DLD1 (cell line): ENCODE measurements at regions not wholly inside any gene's neighbourhood (a gene's known extent, or its start where the extent isn't known, plus 50 kb on each side); places are given as distances from the start of the nearest gene placed in this dataset.
"Not testable (repeated sequence)": the region's sequence is repeated elsewhere in the genome, so short reads cannot be mapped to it uniquely, and the experiment has no call there.

ENCODE experiments used
- in situ Hi-C: cut with HindIII; loops from 2 replicates; pipeline ENCODE4 v1.10.0; 2017; ENCODE audit warnings: low sequenced_read_pairs

GRCh38 chr3:194031867-194032635 is 103.9 kb upstream of the HES1 start:
- in situ Hi-C loops = loop anchor here (5.0 kb wide), 1 partner anchor 75 kb away; no protein-coding TSS in a partner anchor

- in situ Hi-C loops = loop anchor here (5.0 kb wide), 1 partner anchor 74 kb away; no protein-coding TSS in a partner anchor
Measured at GRCh38 chr3:194032828-194033435, 103.0 kb upstream of the HES1 start.

- in situ Hi-C loops = loop anchor here (5.0 kb wide), 1 partner anchor 73 kb away; no protein-coding TSS in a partner anchor
Measured at GRCh38 chr3:194034346-194035336, 101.3 kb upstream of the HES1 start.

GRCh38 chr3:194035406-194036138 is 100.4 kb upstream of the HES1 start:
- in situ Hi-C loops = no loop called here

- in situ Hi-C loops = no loop called here
Measured at GRCh38 chr3:194036842-194037241, 99.1 kb upstream of the HES1 start.

- in situ Hi-C loops = not testable (repeated sequence)
Measured at GRCh38 chr3:194038346-194038745, 97.6 kb upstream of the HES1 start.

GRCh38 chr3:194038960-194039359 is 97.0 kb upstream of the HES1 start:
- in situ Hi-C loops = no loop called here

GRCh38 chr3:194040516-194041273 is 95.3 kb upstream of the HES1 start:
- in situ Hi-C loops = no loop called here

GRCh38 chr3:194042927-194043326 is 93.0 kb upstream of the HES1 start:
- in situ Hi-C loops = no loop called here

GRCh38 chr3:194043516-194043915 is 92.4 kb upstream of the HES1 start:
- in situ Hi-C loops = no loop called here

- in situ Hi-C loops = no loop called here
Measured at GRCh38 chr3:194045289-194045688, 90.7 kb upstream of the HES1 start.

GRCh38 chr3:194045919-194046318 is 90.0 kb upstream of the HES1 start:
- in situ Hi-C loops = no loop called here

GRCh38 chr3:194046531-194046930 is 89.4 kb upstream of the HES1 start:
- in situ Hi-C loops = no loop called here

- in situ Hi-C loops = no loop called here
Measured at GRCh38 chr3:194046995-194047645, 88.8 kb upstream of the HES1 start.

GRCh38 chr3:194049394-194049793 is 86.6 kb upstream of the HES1 start:
- in situ Hi-C loops = no loop called here

- in situ Hi-C loops = no loop called here
Measured at GRCh38 chr3:194050782-194051320, 85.1 kb upstream of the HES1 start.

- in situ Hi-C loops = no loop called here
Measured at GRCh38 chr3:194051366-194052149, 84.4 kb upstream of the HES1 start.

- in situ Hi-C loops = no loop called here
Measured at GRCh38 chr3:194053136-194053535, 82.8 kb upstream of the HES1 start.
